Mesenchymal stem cell (in vitro differentiated cells and primary cell): ENCODE measurements at regions not wholly inside any gene's neighbourhood (a gene's known extent, or its start where the extent isn't known, plus 50 kb on each side); places are given as distances from the start of the nearest gene placed in this dataset.
A peak's percentile ranks its signal among the peaks of the same experiment; 100 is the strongest.

Experiments
- DNase-seq: peaks from one replicate; pipeline ENCODE4 v3.0.0-alpha.2; 2013
- H2AFZ ChIP-seq: one replicate; pipeline ENCODE4 v1.6.1; 2013; ENCODE audit warnings: low read depth, mild to moderate bottlenecking, control low read depth, inconsistent platforms, low read length, moderate library complexity
- H2AK5ac ChIP-seq: 2 replicates; pipeline ENCODE4 v1.6.1; 2013; ENCODE audit warnings: low read length, moderate library complexity, mild to moderate bottlenecking, inconsistent platforms; ENCODE audit not compliant: severe bottlenecking
- H2BK120ac ChIP-seq: one replicate; pipeline ENCODE4 v1.6.1; 2013; ENCODE audit warnings: low read depth, mild to moderate bottlenecking, inconsistent platforms, low read length, moderate library complexity
- H2BK12ac ChIP-seq, 2 experiments: one replicate each; pipeline ENCODE4 v1.6.1; 2013; ENCODE audit warnings: inconsistent platforms in 2 of 2, low read length in 2 of 2, mild to moderate bottlenecking in 2 of 2, moderate library complexity in 2 of 2, control low read depth in 1 of 2
- H2BK15ac ChIP-seq: one replicate; pipeline ENCODE4 v1.6.1; 2013; ENCODE audit warnings: mild to moderate bottlenecking, low read depth, inconsistent platforms; ENCODE audit not compliant: poor library complexity, severe bottlenecking
- H2BK5ac ChIP-seq: 2 replicates; pipeline ENCODE4 v1.6.1; 2013; ENCODE audit warnings: low read depth, mild to moderate bottlenecking, low read length, control low read depth, inconsistent platforms; ENCODE audit not compliant: poor library complexity, severe bottlenecking
- H3K14ac ChIP-seq, 2 experiments: one replicate each; pipeline ENCODE4 v1.6.1; 2013; ENCODE audit warnings: inconsistent platforms in 2 of 2, low read length in 2 of 2, control low read depth in 1 of 2, mild to moderate bottlenecking in 1 of 2, moderate library complexity in 1 of 2
- H3K18ac ChIP-seq, 2 experiments: one replicate each; pipeline ENCODE4 v1.6.1; 2013; ENCODE audit warnings: inconsistent platforms in 2 of 2, low read length in 2 of 2, control low read depth in 1 of 2, low read depth in 1 of 2, mild to moderate bottlenecking in 1 of 2
- H3K23ac ChIP-seq, 2 experiments: one replicate each; pipeline ENCODE4 v1.6.1; 2013; ENCODE audit warnings: inconsistent platforms in 2 of 2, low read length in 2 of 2, mild to moderate bottlenecking in 2 of 2, moderate library complexity in 2 of 2, control low read depth in 1 of 2
- H3K27ac ChIP-seq: 2 replicates; pipeline ENCODE4 v1.5.1; 2013; ENCODE audit warnings: mild to moderate bottlenecking, moderate library complexity, low read length, control low read depth, inconsistent platforms; ENCODE audit not compliant: poor library complexity, severe bottlenecking
- H3K27me3 ChIP-seq, 2 experiments: 2 replicates each; pipeline versions ENCODE4 v1.6.1 to v1.7.0; 2013; ENCODE audit warnings: low read length in 2 of 2, mild to moderate bottlenecking in 2 of 2, moderate library complexity in 2 of 2, control low read depth in 1 of 2, inconsistent platforms in 1 of 2; ENCODE audit not compliant: control insufficient read depth in 1 of 2, insufficient read depth in 1 of 2
- H3K36me3 ChIP-seq, 2 experiments: 2 replicates each; pipeline versions ENCODE4 v1.6.1 to v1.7.0; 2013; ENCODE audit warnings: low read length in 2 of 2, control low read depth in 1 of 2, inconsistent platforms in 1 of 2, low read depth in 1 of 2, mild to moderate bottlenecking in 1 of 2; ENCODE audit not compliant: insufficient read depth in 2 of 2, control insufficient read depth in 1 of 2
- H3K4ac ChIP-seq, 2 experiments: one replicate each; pipeline ENCODE4 v1.6.1; 2013; ENCODE audit warnings: inconsistent platforms in 2 of 2, low read length in 2 of 2, mild to moderate bottlenecking in 2 of 2, moderate library complexity in 2 of 2, control low read depth in 1 of 2, low read depth in 1 of 2
- H3K4me1 ChIP-seq: 2 replicates; pipeline ENCODE4 v1.6.1; 2013; ENCODE audit warnings: low read depth, low read length, control low read depth; ENCODE audit not compliant: control insufficient read depth, insufficient read depth
- H3K4me2 ChIP-seq: 2 replicates; pipeline ENCODE4 v1.6.1; 2013; ENCODE audit warnings: low read length, mild to moderate bottlenecking, inconsistent platforms; ENCODE audit not compliant: poor library complexity, severe bottlenecking
- H3K4me3 ChIP-seq, 2 experiments: 2 replicates each; pipeline versions ENCODE4 v1.5.1 to v1.7.0; 2013; ENCODE audit warnings: low read length in 2 of 2, mild to moderate bottlenecking in 2 of 2, control low read depth in 1 of 2, low read depth in 1 of 2; ENCODE audit not compliant: insufficient read depth in 1 of 2
- H3K79me1 ChIP-seq: replicated peaks from 2 replicates; pipeline ENCODE4 v1.6.1; 2013; ENCODE audit warnings: mild to moderate bottlenecking, control low read depth, low read length, inconsistent platforms; ENCODE audit not compliant: poor library complexity, severe bottlenecking
- H3K9ac ChIP-seq: 2 replicates; pipeline ENCODE4 v1.7.0; 2013; ENCODE audit warnings: mild to moderate bottlenecking, low read length, moderate library complexity
- H3K9me3 ChIP-seq: 2 replicates; pipeline ENCODE4 v1.7.0; 2013; ENCODE audit warnings: mild to moderate bottlenecking, low read length; ENCODE audit not compliant: control insufficient read depth
- H4K8ac ChIP-seq: one replicate; pipeline ENCODE4 v1.6.1; 2013; ENCODE audit warnings: inconsistent platforms, mild to moderate bottlenecking, low read length, moderate library complexity
- H4K91ac ChIP-seq: one replicate; pipeline ENCODE4 v1.6.1; 2013; ENCODE audit warnings: mild to moderate bottlenecking, low read length, inconsistent platforms
- WGBS: methylation state at CpG from one replicate; pipeline ENCODE4 v1.1.7; 2013; ENCODE audit warnings: mixed read lengths; 5-methylcytosine and 5-hydroxymethylcytosine counted together

DNA sequence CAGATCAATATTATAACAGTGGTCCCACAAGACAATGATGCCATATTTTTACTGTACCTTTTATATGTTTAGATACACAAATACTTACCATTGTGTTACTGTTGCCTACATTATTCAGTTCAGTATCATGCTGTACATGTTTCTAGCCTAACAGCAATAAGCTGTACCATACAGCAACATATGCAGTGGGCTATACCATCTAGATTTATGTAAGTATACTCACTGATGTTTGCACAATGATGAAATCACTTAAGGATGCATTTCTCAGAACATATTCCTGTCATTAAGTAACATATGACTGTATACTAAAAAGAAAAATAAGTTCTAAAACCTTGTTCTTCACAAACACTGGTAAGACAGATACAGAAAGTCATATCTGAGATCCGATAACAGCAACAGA, 468.6 kb upstream of the SEMA3A start:
- Histone ChIP-seq H3K9me3 (no peaks in the 10 kb centered on the region), H2BK5ac (no peak overlapping the region), H3K4me2 (no peak overlapping the region), H3K36me3 (no peaks in the 10 kb centered on the region), H2BK15ac (no peak overlapping the region), H3K79me1 (no peaks in the 10 kb centered on the region), H3K4me3 (peak overlapping the region in 1 of 2 experiments; percentile 63), H2AFZ (no peak overlapping the region), H3K14ac (no peak overlapping the region), H3K4me1 (no peaks in the 10 kb centered on the region), H3K18ac (no peak overlapping the region), H3K27me3 (no peaks in the 10 kb centered on the region), H2AK5ac (no peak overlapping the region), H3K23ac (no peak overlapping the region), H2BK120ac (no peak overlapping the region), H3K9ac (peak overlapping the region; percentile 74), H4K91ac (no peak overlapping the region), H3K27ac (no peak overlapping the region), H2BK12ac (no peak overlapping the region), H3K4ac (no peak overlapping the region), H4K8ac (no peak overlapping the region)
- no CpG with 5 or more reads among the region's 1 CpG for WGBS
- DNase-seq: no peak

DNA sequence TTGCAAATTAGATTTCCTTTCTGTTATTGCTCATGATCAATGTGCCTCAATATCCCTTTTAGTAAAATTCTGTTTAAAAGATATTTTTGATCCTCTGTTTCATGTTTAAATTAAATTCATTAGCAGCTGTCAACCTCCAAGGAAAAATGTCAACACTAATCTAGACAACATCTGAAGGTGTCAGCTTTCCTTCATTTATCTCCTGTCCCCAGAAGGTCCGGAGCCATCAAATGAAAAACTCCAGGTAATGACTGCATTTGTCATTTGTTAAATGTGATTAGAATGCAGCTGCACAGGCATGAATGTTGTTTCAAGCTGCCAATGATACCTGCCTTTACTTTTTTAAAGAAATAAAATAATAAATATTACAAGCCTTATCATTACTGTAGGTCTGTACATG, 463.7 kb upstream of the SEMA3A start:
- no peak overlapping the region for H2AK5ac ChIP-seq
- no peak overlapping the region for H3K18ac ChIP-seq
- H3K9me3 ChIP-seq: no peaks in the 10 kb centered on the region

DNA sequence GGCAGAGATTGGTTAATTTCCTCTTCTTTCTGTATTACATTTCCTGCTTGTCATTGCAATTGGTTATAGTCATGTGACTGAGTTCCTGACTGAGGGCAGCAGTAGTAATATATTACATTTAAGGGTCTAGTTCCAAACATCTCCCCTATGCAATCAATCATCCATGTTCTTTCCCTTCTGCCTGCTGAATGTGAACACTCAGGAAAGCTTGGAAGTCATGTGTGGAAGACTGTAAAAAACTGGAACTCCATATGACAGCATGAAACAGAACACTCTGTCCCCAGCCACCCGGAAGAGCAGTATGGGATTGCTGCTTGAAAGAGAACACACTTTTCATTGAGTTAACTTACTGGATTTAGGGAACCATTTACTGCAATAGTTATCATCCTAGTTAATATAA, 459.7 kb upstream of the SEMA3A start:
- no peak overlapping the region for H2AK5ac ChIP-seq
- H3K27ac ChIP-seq: no peak overlapping the region
- no peaks in the 10 kb centered on the region for H3K9me3 ChIP-seq
- WGBS: no CpG with 5 or more reads among the region's 1 CpG
- no peaks in the 10 kb centered on the region for H3K36me3 ChIP-seq
- H3K4me1 ChIP-seq: no peaks in the 10 kb centered on the region
- no peaks in the 10 kb centered on the region for H3K27me3 ChIP-seq
- H3K4me3 ChIP-seq: no peak overlapping the region
- no peak overlapping the region for H2BK5ac ChIP-seq
- H4K91ac ChIP-seq: no peak overlapping the region
- no peaks in the 10 kb centered on the region for H3K79me1 ChIP-seq
- no peak overlapping the region for H2BK15ac ChIP-seq
- no peak overlapping the region for H3K14ac ChIP-seq
- H4K8ac ChIP-seq: no peak overlapping the region
- H3K18ac ChIP-seq: no peak overlapping the region
- H3K4me2 ChIP-seq: no peak overlapping the region
- DNase-seq: no peak
- no peak overlapping the region for H3K4ac ChIP-seq
- no peak overlapping the region for H2BK120ac ChIP-seq
- no peak overlapping the region for H2BK12ac ChIP-seq
- no peak overlapping the region for H3K23ac ChIP-seq
- H2AFZ ChIP-seq: no peak overlapping the region
- H3K9ac ChIP-seq: no peak overlapping the region

More for the DNA sequence above, 463.7 kb upstream of the SEMA3A start:
- Histone ChIP-seq H3K27ac (no peak overlapping the region), H3K36me3 (no peaks in the 10 kb centered on the region), H3K4me1 (no peaks in the 10 kb centered on the region), H3K4me2 (no peak overlapping the region), H3K23ac (no peak overlapping the region), H3K4ac (no peak overlapping the region), H2BK12ac (no peak overlapping the region), H2BK5ac (no peak overlapping the region), H2AFZ (no peak overlapping the region), H3K27me3 (no peaks in the 10 kb centered on the region), H2BK15ac (no peak overlapping the region), H3K4me3 (no peak overlapping the region), H4K8ac (no peak overlapping the region), H2BK120ac (no peak overlapping the region), H4K91ac (no peak overlapping the region), H3K79me1 (no peaks in the 10 kb centered on the region), H3K14ac (no peak overlapping the region), H3K9ac (no peak overlapping the region)
- no peak for DNase-seq
- no CpG with 5 or more reads among the region's 1 CpG for WGBS

DNA sequence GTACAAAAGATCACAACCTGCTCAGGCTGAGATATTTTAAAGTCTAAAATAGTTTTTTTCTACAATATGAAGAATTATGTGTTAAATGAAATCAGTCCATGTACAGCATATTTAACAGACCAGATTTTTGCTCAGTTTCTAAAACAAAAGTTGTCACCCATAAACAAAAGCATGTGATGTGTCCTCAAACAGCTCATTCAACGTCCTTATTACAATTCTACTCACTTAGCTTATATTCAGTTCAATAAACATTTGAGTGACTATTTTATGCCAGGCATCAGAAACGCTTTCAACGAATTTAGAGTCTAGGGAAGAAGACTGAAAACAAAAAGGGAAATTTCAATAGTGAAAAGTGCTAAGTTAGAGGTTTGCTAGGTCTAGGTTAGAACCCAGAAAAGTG, 457.3 kb upstream of the SEMA3A start:
- WGBS: 95% methylated on average over 2 of the region's 3 CpGs
- no peak overlapping the region for H3K18ac ChIP-seq
- H3K4me1 ChIP-seq: peaks cover 2% of the 10 kb centered on the region
- H4K91ac ChIP-seq: no peak overlapping the region
- H3K79me1 ChIP-seq: no peaks in the 10 kb centered on the region
- H3K9ac ChIP-seq: no peak overlapping the region
- H2AK5ac ChIP-seq: no peak overlapping the region
- no peak overlapping the region for H3K4me3 ChIP-seq
- H2AFZ ChIP-seq: no peak overlapping the region
- no peak overlapping the region for H3K23ac ChIP-seq
- H2BK12ac ChIP-seq: no peak overlapping the region
- no peak overlapping the region for H3K14ac ChIP-seq
- no peaks in the 10 kb centered on the region for H3K9me3 ChIP-seq
- no peak overlapping the region for H4K8ac ChIP-seq
- H2BK5ac ChIP-seq: no peak overlapping the region
- no peaks in the 10 kb centered on the region for H3K36me3 ChIP-seq
- no peak overlapping the region for H2BK120ac ChIP-seq
- H3K4ac ChIP-seq: no peak overlapping the region
- no peaks in the 10 kb centered on the region for H3K27me3 ChIP-seq
- no peak overlapping the region for H3K27ac ChIP-seq
- DNase-seq: no peak
- H3K4me2 ChIP-seq: no peak overlapping the region
- H2BK15ac ChIP-seq: no peak overlapping the region
